A549 (cell line): ENCODE measurements at regions not wholly inside any gene's neighbourhood (a gene's known extent, or its start where the extent isn't known, plus 50 kb on each side); places are given as distances from the start of the nearest gene placed in this dataset.

Experiments used
- ATAC-seq, 2 experiments: fragments of 200-7000 bp in 1 of 2; fragments of >200 bp in 1 of 2; cut with Nextera tagmentation in 1 of 2; cut with Tn5 transposase in 1 of 2; 3 replicates each; pipeline versions ENCODE4 v1.8.0 to v1.9.1; 2018 to 2020; ENCODE audit warnings: mild to moderate bottlenecking in 1 of 2, moderate library complexity in 1 of 2
- CTCF ChIA-PET: fragments of 300-600 bp; sonication (Branson Sonifier 250); formaldehyde crosslinking; extraction: SDS; loops from one replicate; lab custom pipeline; 2021; ENCODE audit warnings: antibody characterized with exemption, inconsistent platforms; lab: Yijun Ruan, JAX
- POLR2A ChIA-PET: fragments of 350-600 bp; formaldehyde crosslinking; extraction: SDS; loops from one replicate; lab custom pipeline; 2021; ENCODE audit warnings: antibody characterized with exemption, inconsistent platforms; lab: Yijun Ruan, JAX
- DNase-seq, 2 experiments: peaks; one replicate each; pipeline versions ENCODE4 v3.0.0 to v3.0.0-alpha.2; 2011 to 2016; ENCODE audit warnings: low read depth in 1 of 2, low spot score in 1 of 2
- FAIRE-seq: peaks from 2 replicates; lab custom pipeline; 2011; peaks lifted over from hg19 to GRCh38; lab: Jason Lieb, UNC
- H3K27ac ChIP-seq, 2 experiments: fragments of >200 bp; sonication (Bioruptor Twin); formaldehyde crosslinking; 3 replicates each; pipeline ENCODE4 v1.5.1; 2016 to 2017
- H3K4me1 ChIP-seq: fragments of >200 bp; sonication (Bioruptor Twin); formaldehyde crosslinking; 3 replicates; pipeline ENCODE4 v1.6.1; 2016
- H3K4me2 ChIP-seq: fragments of >200 bp; sonication (Bioruptor Twin); formaldehyde crosslinking; 3 replicates; pipeline ENCODE4 v1.6.1; 2016
- H3K4me3 ChIP-seq: fragments of >200 bp; sonication (Bioruptor Twin); formaldehyde crosslinking; 3 replicates; pipeline ENCODE4 v1.5.1; 2016
- H3K9me3 ChIP-seq: fragments of >200 bp; sonication (Bioruptor Twin); formaldehyde crosslinking; 3 replicates; pipeline ENCODE4 v1.6.1; 2016
- BHLHE40 ChIP-seq: IDR thresholded peaks from 2 replicates; pipeline ENCODE4 v1.6.1; 2012; ENCODE audit warnings: low read depth, low read length, inconsistent platforms
- CEBPB ChIP-seq, 2 experiments: fragments of >200 bp in 1 of 2; sonication (Bioruptor Twin) in 1 of 2; formaldehyde crosslinking in 1 of 2; IDR thresholded peaks; 2 replicates each; pipeline ENCODE4 v1.6.1; 2012 to 2016
- CHD2 ChIP-seq: fragments of 150-350 bp; IDR thresholded peaks from 2 replicates; pipeline ENCODE4 v1.6.1; 2014; ENCODE audit warnings: low read length; ENCODE audit not compliant: partially characterized antibody
- FOXS1 ChIP-seq: fragments of 250-450 bp; sonication (Bioruptor Pico); IDR thresholded peaks from 2 replicates; pipeline ENCODE4 v1.5.0; 2020; ENCODE audit warnings: mild to moderate bottlenecking, moderate library complexity
- HDAC2 ChIP-seq: fragments of 200-600 bp; sonication (generic); IDR thresholded peaks from 2 replicates; pipeline ENCODE4 v1.6.1; 2016
- JUN ChIP-seq, 2 experiments: fragments of >200 bp; sonication (Bioruptor Twin); formaldehyde crosslinking; IDR thresholded peaks; 2 replicates in 1 of 2; 3 replicates in 1 of 2; pipeline ENCODE4 v1.6.1; 2016 to 2017
- MAFK ChIP-seq: fragments of 450-650 bp; IDR thresholded peaks from 2 replicates; pipeline ENCODE4 v1.6.1; 2014; ENCODE audit not compliant: partially characterized antibody
- NPAS2 ChIP-seq: fragments of 250-450 bp; sonication (Bioruptor Pico); IDR thresholded peaks from 2 replicates; pipeline ENCODE4 v1.8.0; 2022; ENCODE audit warnings: mild to moderate bottlenecking, moderate library complexity, borderline replicate concordance
- NR3C1 ChIP-seq: fragments of >200 bp; sonication (Bioruptor Twin); formaldehyde crosslinking; IDR thresholded peaks from 3 replicates; pipeline ENCODE4 v1.6.1; 2017
- PHF8 ChIP-seq: fragments of 200-600 bp; sonication (generic); IDR thresholded peaks from 2 replicates; pipeline ENCODE4 v1.6.1; 2016; ENCODE audit warnings: low read depth, mild to moderate bottlenecking, antibody characterized with exemption, moderate library complexity, borderline replicate concordance
- RAD21 ChIP-seq, 2 experiments: fragments of >200 bp in 1 of 2; sonication (Bioruptor Twin) in 1 of 2; formaldehyde crosslinking in 1 of 2; IDR thresholded peaks in 1 of 2; conservative IDR thresholded peaks in 1 of 2; 2 replicates in 1 of 2; 3 replicates in 1 of 2; pipeline ENCODE4 v1.6.1; 2012 to 2018; ENCODE audit warnings: inconsistent platforms in 1 of 2
- RARB ChIP-seq: fragments of 250-450 bp; sonication (Bioruptor Pico); IDR thresholded peaks from 2 replicates; pipeline ENCODE4 v1.8.0; 2021; ENCODE audit warnings: mild to moderate bottlenecking, moderate library complexity
- TP53 ChIP-seq: fragments of 250-450 bp; sonication (Bioruptor Pico); IDR thresholded peaks from 2 replicates; pipeline ENCODE4 v1.5.0; 2021; ENCODE audit warnings: mild to moderate bottlenecking, moderate library complexity
- ZC3H11A ChIP-seq: fragments of 450-650 bp; IDR thresholded peaks from 2 replicates; pipeline ENCODE4 v1.6.1; 2014; ENCODE audit warnings: antibody characterized with exemption, mild to moderate bottlenecking
- ZFP36 ChIP-seq: fragments of 450-650 bp; IDR thresholded peaks from 2 replicates; pipeline ENCODE4 v1.6.1; 2014; ENCODE audit warnings: borderline replicate concordance; ENCODE audit not compliant: partially characterized antibody
- ZSCAN20 ChIP-seq: fragments of 250-450 bp; sonication (Bioruptor Pico); IDR thresholded peaks from 2 replicates; pipeline ENCODE4 v1.8.0; 2022; ENCODE audit warnings: mild to moderate bottlenecking, moderate library complexity
- WGBS: methylation state at CpG from one replicate; pipeline ENCODE4 v1.1.6; 2017; ENCODE audit errors: missing lambda C conversion rate; 5-methylcytosine and 5-hydroxymethylcytosine counted together
- TF ChIP-seq, protein P1 (sequence below): IDR thresholded peaks from 2 replicates; pipeline ENCODE4 v1.6.1; 2012
- TF ChIP-seq, protein P2 (sequence below): fragments of >200 bp; sonication (Bioruptor Twin); formaldehyde crosslinking; IDR thresholded peaks from 3 replicates; pipeline ENCODE4 v1.5.1; 2016
- TF ChIP-seq, protein P3 (sequence below): fragments of >200 bp; sonication (Bioruptor Twin); formaldehyde crosslinking; IDR thresholded peaks from 3 replicates; pipeline ENCODE4 v1.6.1; 2016
- TF ChIP-seq, protein P4 (sequence below): fragments of 200-600 bp; sonication (generic); IDR thresholded peaks from 2 replicates; pipeline ENCODE4 v1.6.1; 2016; ENCODE audit warnings: antibody characterized with exemption, mild to moderate bottlenecking, moderate library complexity
- TF ChIP-seq, protein P5 (sequence below): fragments of 450-650 bp; IDR thresholded peaks from 2 replicates; pipeline ENCODE4 v1.6.1; 2014; ENCODE audit warnings: antibody characterized with exemption

DNA sequence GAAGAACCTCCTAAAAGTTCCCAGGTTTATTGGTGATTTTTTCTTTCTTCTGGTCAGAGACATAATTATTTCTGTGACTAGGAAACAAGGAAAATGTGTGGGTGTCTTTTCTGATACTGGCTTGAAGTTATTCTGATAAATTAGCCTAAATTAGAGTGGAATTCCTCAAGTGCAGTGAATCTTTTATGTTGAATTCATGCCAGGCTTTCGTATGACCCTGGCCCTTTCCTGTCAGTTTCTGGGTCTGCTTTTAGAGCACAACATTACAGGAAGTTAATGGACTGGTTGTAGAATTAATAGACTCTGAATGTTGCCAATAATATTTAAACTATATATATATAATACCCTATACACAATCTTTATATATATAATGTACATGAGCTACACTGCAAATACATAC lies 230.6 kb upstream of the KIAA1217 start:
- Histone ChIP-seq H3K4me2 (no peak overlapping the region), H3K9me3 (no peaks in the 10 kb centered on the region), H3K27ac (no peak overlapping the region), H3K4me1 (no peaks in the 10 kb centered on the region), H3K4me3 (no peak overlapping the region)
- ChIA-PET CTCF (no interaction called here), POLR2A (no interaction called here)
- no peak for DNase-seq
- WGBS: 3% methylated on average over 1 of the region's 1 CpG
- no peak for FAIRE-seq
- TF ChIP-seq CEBPB (IDR thresholded peaks at IDR 0.05): no peak
- no peak for ATAC-seq

DNA sequence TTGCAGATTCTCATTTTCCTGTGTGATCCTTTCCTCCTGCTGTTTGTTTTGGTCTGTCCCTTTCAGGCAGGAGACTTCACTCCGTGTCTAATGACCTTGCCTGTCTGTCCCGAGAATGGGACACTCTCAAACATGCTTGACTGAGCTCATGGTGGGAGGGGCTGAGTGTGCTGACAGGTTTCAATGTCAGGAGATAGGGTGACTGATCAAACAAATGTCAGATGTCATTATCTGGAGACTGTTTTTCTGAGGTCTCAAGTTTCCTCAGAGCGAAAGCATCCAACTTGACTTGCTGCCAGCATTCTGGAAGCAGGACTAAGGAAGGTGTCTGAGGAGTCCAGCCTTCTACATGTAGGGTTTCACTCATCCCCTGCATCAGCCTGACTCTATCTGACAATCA lies 228.8 kb upstream of the KIAA1217 start:
- Histone ChIP-seq H3K4me1 (no peaks in the 10 kb centered on the region), H3K9me3 (no peaks in the 10 kb centered on the region), H3K4me3 (no peak overlapping the region), H3K27ac (no peak overlapping the region), H3K4me2 (no peak overlapping the region)
- ATAC-seq (no peak), DNase-seq (no peak), FAIRE-seq (no peak)
- ChIA-PET POLR2A (no interaction called here), CTCF (interaction anchor here (1.2 to 2.3 kb wide), 2 partner anchors 14 to 217 kb away, joined by 3 to 9 read pairs; no protein-coding TSS in a partner anchor)
- WGBS: 5% methylated on average over 3 of the region's 3 CpGs
- TF ChIP-seq NR3C1 (no peak), TP53 (CRISPR knock-in tag) (no peak), CEBPB (IDR thresholded peaks at IDR 0.05) (no peak), RARB (CRISPR knock-in tag) (no peak), ZSCAN20 (CRISPR knock-in tag) (no peak), FOXS1 (no peak), MAFK (no peak), ZFP36 (no peak), CHD2 (no peak), JUN (IDR thresholded peaks at IDR 0.05) (no peak), PHF8 (no peak), BHLHE40 (no peak), RAD21 (conservative IDR thresholded peaks at IDR 0.05 in 1 of 2, IDR thresholded peaks at IDR 0.05 in 1 of 2) (no peak)
- TF ChIP-seq, protein P1, sequence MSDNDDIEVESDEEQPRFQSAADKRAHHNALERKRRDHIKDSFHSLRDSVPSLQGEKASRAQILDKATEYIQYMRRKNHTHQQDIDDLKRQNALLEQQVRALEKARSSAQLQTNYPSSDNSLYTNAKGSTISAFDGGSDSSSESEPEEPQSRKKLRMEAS: no peak
- TF ChIP-seq, protein P2, sequence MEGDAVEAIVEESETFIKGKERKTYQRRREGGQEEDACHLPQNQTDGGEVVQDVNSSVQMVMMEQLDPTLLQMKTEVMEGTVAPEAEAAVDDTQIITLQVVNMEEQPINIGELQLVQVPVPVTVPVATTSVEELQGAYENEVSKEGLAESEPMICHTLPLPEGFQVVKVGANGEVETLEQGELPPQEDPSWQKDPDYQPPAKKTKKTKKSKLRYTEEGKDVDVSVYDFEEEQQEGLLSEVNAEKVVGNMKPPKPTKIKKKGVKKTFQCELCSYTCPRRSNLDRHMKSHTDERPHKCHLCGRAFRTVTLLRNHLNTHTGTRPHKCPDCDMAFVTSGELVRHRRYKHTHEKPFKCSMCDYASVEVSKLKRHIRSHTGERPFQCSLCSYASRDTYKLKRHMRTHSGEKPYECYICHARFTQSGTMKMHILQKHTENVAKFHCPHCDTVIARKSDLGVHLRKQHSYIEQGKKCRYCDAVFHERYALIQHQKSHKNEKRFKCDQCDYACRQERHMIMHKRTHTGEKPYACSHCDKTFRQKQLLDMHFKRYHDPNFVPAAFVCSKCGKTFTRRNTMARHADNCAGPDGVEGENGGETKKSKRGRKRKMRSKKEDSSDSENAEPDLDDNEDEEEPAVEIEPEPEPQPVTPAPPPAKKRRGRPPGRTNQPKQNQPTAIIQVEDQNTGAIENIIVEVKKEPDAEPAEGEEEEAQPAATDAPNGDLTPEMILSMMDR: no peak
- TF ChIP-seq, protein P3, sequence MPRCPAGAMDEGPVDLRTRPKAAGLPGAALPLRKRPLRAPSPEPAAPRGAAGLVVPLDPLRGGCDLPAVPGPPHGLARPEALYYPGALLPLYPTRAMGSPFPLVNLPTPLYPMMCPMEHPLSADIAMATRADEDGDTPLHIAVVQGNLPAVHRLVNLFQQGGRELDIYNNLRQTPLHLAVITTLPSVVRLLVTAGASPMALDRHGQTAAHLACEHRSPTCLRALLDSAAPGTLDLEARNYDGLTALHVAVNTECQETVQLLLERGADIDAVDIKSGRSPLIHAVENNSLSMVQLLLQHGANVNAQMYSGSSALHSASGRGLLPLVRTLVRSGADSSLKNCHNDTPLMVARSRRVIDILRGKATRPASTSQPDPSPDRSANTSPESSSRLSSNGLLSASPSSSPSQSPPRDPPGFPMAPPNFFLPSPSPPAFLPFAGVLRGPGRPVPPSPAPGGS: no peak
- TF ChIP-seq, all 56 proteins: peak for 0

DNA sequence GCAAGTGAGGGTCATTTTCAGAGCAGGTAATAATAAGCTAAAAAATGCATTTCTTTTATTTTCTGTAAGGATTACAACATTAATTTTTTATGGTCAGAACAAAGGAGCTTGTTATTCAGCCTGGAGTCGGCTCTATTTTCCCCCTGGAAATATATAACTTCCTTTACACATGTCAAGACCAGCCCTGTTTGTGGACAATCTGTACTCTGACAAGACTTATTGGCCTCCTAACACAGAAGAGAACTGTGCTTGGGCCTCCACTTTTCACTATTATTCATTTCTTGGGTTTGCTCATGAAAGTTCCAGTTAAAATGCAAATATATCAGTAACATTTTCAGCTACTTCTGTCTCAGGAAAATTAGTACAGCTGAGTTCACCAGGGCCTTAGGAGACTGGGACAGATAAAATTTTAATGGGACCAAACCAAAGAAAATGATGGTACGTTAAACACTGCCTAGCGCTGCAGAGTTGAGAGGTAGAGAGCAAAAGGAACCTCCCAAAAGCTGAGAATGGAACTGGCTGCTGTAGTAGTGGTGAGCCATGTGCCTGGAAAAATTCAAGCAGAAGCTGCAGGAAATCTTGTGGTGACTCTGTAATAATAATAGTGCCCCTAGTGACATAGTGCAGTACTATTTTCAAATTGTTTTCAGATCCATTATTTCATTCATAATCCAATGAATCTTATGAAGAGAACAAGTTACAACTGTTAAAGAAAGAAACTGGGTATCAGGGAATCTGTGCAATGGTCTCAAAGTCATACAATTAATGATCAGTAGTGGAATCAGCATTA lies 227.2 kb upstream of the KIAA1217 start:
- FAIRE-seq (no peak), ATAC-seq (no peak), DNase-seq (no peak)
- Histone ChIP-seq H3K27ac (no peak overlapping the region), H3K4me2 (no peak overlapping the region), H3K4me3 (no peak overlapping the region), H3K4me1 (no peaks in the 10 kb centered on the region), H3K9me3 (no peaks in the 10 kb centered on the region)
- no peak for TF ChIP-seq NPAS2 (CRISPR knock-in tag)
- TF ChIP-seq, protein P4, sequence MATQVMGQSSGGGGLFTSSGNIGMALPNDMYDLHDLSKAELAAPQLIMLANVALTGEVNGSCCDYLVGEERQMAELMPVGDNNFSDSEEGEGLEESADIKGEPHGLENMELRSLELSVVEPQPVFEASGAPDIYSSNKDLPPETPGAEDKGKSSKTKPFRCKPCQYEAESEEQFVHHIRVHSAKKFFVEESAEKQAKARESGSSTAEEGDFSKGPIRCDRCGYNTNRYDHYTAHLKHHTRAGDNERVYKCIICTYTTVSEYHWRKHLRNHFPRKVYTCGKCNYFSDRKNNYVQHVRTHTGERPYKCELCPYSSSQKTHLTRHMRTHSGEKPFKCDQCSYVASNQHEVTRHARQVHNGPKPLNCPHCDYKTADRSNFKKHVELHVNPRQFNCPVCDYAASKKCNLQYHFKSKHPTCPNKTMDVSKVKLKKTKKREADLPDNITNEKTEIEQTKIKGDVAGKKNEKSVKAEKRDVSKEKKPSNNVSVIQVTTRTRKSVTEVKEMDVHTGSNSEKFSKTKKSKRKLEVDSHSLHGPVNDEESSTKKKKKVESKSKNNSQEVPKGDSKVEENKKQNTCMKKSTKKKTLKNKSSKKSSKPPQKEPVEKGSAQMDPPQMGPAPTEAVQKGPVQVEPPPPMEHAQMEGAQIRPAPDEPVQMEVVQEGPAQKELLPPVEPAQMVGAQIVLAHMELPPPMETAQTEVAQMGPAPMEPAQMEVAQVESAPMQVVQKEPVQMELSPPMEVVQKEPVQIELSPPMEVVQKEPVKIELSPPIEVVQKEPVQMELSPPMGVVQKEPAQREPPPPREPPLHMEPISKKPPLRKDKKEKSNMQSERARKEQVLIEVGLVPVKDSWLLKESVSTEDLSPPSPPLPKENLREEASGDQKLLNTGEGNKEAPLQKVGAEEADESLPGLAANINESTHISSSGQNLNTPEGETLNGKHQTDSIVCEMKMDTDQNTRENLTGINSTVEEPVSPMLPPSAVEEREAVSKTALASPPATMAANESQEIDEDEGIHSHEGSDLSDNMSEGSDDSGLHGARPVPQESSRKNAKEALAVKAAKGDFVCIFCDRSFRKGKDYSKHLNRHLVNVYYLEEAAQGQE: no peak
- TF ChIP-seq, protein P2: no peak
- no peak for TF ChIP-seq RAD21 (conservative IDR thresholded peaks at IDR 0.05 in 1 of 2, IDR thresholded peaks at IDR 0.05 in 1 of 2)
- TF ChIP-seq, protein P5, sequence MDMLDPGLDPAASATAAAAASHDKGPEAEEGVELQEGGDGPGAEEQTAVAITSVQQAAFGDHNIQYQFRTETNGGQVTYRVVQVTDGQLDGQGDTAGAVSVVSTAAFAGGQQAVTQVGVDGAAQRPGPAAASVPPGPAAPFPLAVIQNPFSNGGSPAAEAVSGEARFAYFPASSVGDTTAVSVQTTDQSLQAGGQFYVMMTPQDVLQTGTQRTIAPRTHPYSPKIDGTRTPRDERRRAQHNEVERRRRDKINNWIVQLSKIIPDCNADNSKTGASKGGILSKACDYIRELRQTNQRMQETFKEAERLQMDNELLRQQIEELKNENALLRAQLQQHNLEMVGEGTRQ: no peak
- no peak for TF ChIP-seq HDAC2
- no peak for TF ChIP-seq ZFP36
- TF ChIP-seq ZC3H11A: no peak
- ChIA-PET POLR2A (no interaction called here), CTCF (interaction anchor here (0.6 to 2.3 kb wide), 4 partner anchors 8 to 537 kb away, joined by 3 to 9 read pairs (median 3); no protein-coding TSS in a partner anchor)
- 4% methylated on average over 3 of the region's 3 CpGs for WGBS
